SK-N-SH treated with all-trans-retinoic acid at 6 μM for 48 hours (cell line): ENCODE measurements at regions not wholly inside any gene's neighbourhood (a gene's known extent, or its start where the extent isn't known, plus 50 kb on each side); places are given as distances from the start of the nearest gene placed in this dataset.

Experiments
- ARNTL ChIP-seq: fragments of 450-650 bp; formaldehyde crosslinking; IDR thresholded peaks from 2 replicates; pipeline ENCODE4 v1.5.0; 2020; ENCODE audit warnings: low read depth, mild to moderate bottlenecking, moderate library complexity, borderline replicate concordance
- BACH2 ChIP-seq: fragments of 250-450 bp; sonication (Bioruptor Pico); IDR thresholded peaks from 2 replicates; pipeline ENCODE4 v1.9.0; 2021; ENCODE audit warnings: mild to moderate bottlenecking, borderline replicate concordance
- CREB5 ChIP-seq: fragments of 250-450 bp; sonication (Bioruptor Pico); IDR thresholded peaks from 2 replicates; pipeline ENCODE4 v1.5.1; 2020; ENCODE audit warnings: low read depth, mild to moderate bottlenecking, moderate library complexity
- CSDC2 ChIP-seq: fragments of 250-450 bp; sonication (Bioruptor Pico); IDR thresholded peaks from 2 replicates; pipeline ENCODE4 v1.5.0; 2020; ENCODE audit warnings: mild to moderate bottlenecking, moderate library complexity
- ESRRG ChIP-seq: fragments of 250-450 bp; sonication (Bioruptor Pico); IDR thresholded peaks from 2 replicates; pipeline ENCODE4 v1.6.1; 2021; ENCODE audit warnings: mild to moderate bottlenecking
- GLIS3 ChIP-seq: fragments of 250-450 bp; sonication (Bioruptor Pico); IDR thresholded peaks from 2 replicates; pipeline ENCODE4 v1.5.0; 2020; ENCODE audit warnings: mild to moderate bottlenecking, moderate library complexity
- PATZ1 ChIP-seq: fragments of 250-450 bp; sonication (Bioruptor Pico); IDR thresholded peaks from 2 replicates; pipeline ENCODE4 v1.8.0; 2020; ENCODE audit warnings: mild to moderate bottlenecking, moderate library complexity, borderline replicate concordance
- POU6F1 ChIP-seq: fragments of 250-450 bp; sonication (Bioruptor Pico); IDR thresholded peaks from 2 replicates; pipeline ENCODE4 v1.8.0; 2021; ENCODE audit warnings: low read depth, mild to moderate bottlenecking, moderate library complexity, borderline replicate concordance
- RARB ChIP-seq: fragments of 250-450 bp; sonication (Bioruptor Pico); IDR thresholded peaks from 2 replicates; pipeline ENCODE4 v1.8.0; 2021; ENCODE audit warnings: mild to moderate bottlenecking, moderate library complexity
- SNAI2 ChIP-seq: fragments of 250-450 bp; sonication (Bioruptor Pico); IDR thresholded peaks from 2 replicates; pipeline ENCODE4 v1.5.0; 2020; ENCODE audit warnings: mild to moderate bottlenecking, moderate library complexity
- TOX ChIP-seq: fragments of 250-450 bp; sonication (Bioruptor Pico); IDR thresholded peaks from 2 replicates; pipeline ENCODE4 v1.8.0; 2021; ENCODE audit warnings: mild to moderate bottlenecking, moderate library complexity, borderline replicate concordance
- TSHZ2 ChIP-seq: fragments of 250-450 bp; sonication (Bioruptor Pico); IDR thresholded peaks from 2 replicates; pipeline ENCODE4 v1.5.0; 2020; ENCODE audit warnings: mild to moderate bottlenecking, moderate library complexity
- ZFP30 ChIP-seq: fragments of 450-650 bp; formaldehyde crosslinking; IDR thresholded peaks from 2 replicates; pipeline ENCODE4 v1.5.0; 2022; ENCODE audit warnings: mild to moderate bottlenecking, moderate library complexity
- ZNF70 ChIP-seq: fragments of 450-650 bp; formaldehyde crosslinking; IDR thresholded peaks from 2 replicates; pipeline ENCODE4 v1.5.0; 2020; ENCODE audit warnings: mild to moderate bottlenecking, moderate library complexity

- no peak for TF ChIP-seq RARB (CRISPR knock-in tag)
- TF ChIP-seq SNAI2 (CRISPR knock-in tag), result no peak
- TF ChIP-seq PATZ1 (CRISPR knock-in tag), result no peak
- TF ChIP-seq TSHZ2 (CRISPR knock-in tag), result no peak
- TF ChIP-seq POU6F1 (CRISPR knock-in tag), result no peak
- TF ChIP-seq BACH2 (CRISPR knock-in tag), result no peak
- no peak for TF ChIP-seq ZNF70 (CRISPR knock-in tag)
- TF ChIP-seq TOX (CRISPR knock-in tag), result no peak
- no peak for TF ChIP-seq CSDC2 (CRISPR knock-in tag)
- no peak for TF ChIP-seq ZFP30
- no peak for TF ChIP-seq ESRRG
- TF ChIP-seq ARNTL (CRISPR knock-in tag), result no peak
- no peak for TF ChIP-seq CREB5 (CRISPR knock-in tag)
- TF ChIP-seq GLIS3 (CRISPR knock-in tag), result no peak
Measured at GRCh38 chr9:30250872-30251271, 2133.6 kb upstream of the ACO1 start.
